ENCODE measurements at regions not wholly inside any gene's neighbourhood (a gene's known extent, or its start where the extent isn't known, plus 50 kb on each side); places are given as distances from the start of the nearest gene placed in this dataset.

- Histone ChIP-seq H3K36me3 (ENCODE audit: control insufficient read depth, insufficient read depth, low read length) (no peaks in the 10 kb centered on the region), H3K27me3 (ENCODE audit: control insufficient read depth in 2 of 2, insufficient read depth in 2 of 2, low read length in 2 of 2) (no peaks in the 10 kb centered on the region), H3K9me3 (replicated peaks; ENCODE audit: control insufficient read depth, insufficient read depth, low read depth, low read length) (no peaks in the 10 kb centered on the region), H2AFZ (ENCODE audit: low read depth, low read length) (no peak overlapping the region), H3K9ac (ENCODE audit: insufficient read depth in 1 of 2, low read depth in 2 of 2, low read length in 2 of 2) (no peak overlapping the region), H3K27ac (ENCODE audit: extremely low read depth, low read depth, low read length) (no peak overlapping the region), H4K20me1 (replicated peaks; ENCODE audit: control insufficient read depth, insufficient read depth, low read length) (no peaks in the 10 kb centered on the region), H3K79me2 (ENCODE audit: control insufficient read depth, insufficient read depth, low read length) (no peaks in the 10 kb centered on the region), H3K4me2 (ENCODE audit: insufficient read depth, low read length) (no peak overlapping the region), H3K9me1 (ENCODE audit: control insufficient read depth, insufficient read depth, low read length) (no peaks in the 10 kb centered on the region), H3K4me3 (no peak overlapping the region), H3K4me1 (replicated peaks in 1 of 2; ENCODE audit: control insufficient read depth in 2 of 2, insufficient read depth in 2 of 2, low read length in 2 of 2) (no peaks in the 10 kb centered on the region)
- in situ Hi-C loops (cut with MboI): no loop called here
- DNase-seq (ENCODE audit: extremely low read depth in 1 of 4, low spot score in 3 of 4) (no peak), ATAC-seq (no peak), FAIRE-seq (no peak)
- WGBS (ENCODE audit: insufficient coverage, low coverage, missing lambda C conversion rate): 0% methylated on average over 1 of the region's 1 CpG
- CTCF ChIA-PET (ENCODE audit: low intra/inter-chr PET ratio): no interaction called here
- POLR2A ChIA-PET: no interaction called here
- no TSS peak for BruUV-seq (replicated peaks)
- intact Hi-C loops (cut with micrococcal nuclease): no loop called here
- no peak for TF ChIP-seq NR1H2 (CRISPR knock-in tag; IDR thresholded peaks at IDR 0.05)
- TF ChIP-seq TBL1XR1 (IDR thresholded peaks at IDR 0.05; ENCODE audit: low read length in 2 of 2): no peak
- no peak for TF ChIP-seq MED1 (CRISPR knock-in tag; IDR thresholded peaks at IDR 0.05; ENCODE audit: borderline replicate concordance)
- TF ChIP-seq SETDB1 (IDR thresholded peaks at IDR 0.05; ENCODE audit: low read length): no peak
- no peak for TF ChIP-seq NFE2 (IDR thresholded peaks at IDR 0.05; ENCODE audit: low read depth)
- TF ChIP-seq ZNF740 (CRISPR knock-in tag; IDR thresholded peaks at IDR 0.05): no peak
- no peak for TF ChIP-seq ZNF740 (tag; IDR thresholded peaks at IDR 0.05)
- no peak for TF ChIP-seq CREB5 (CRISPR knock-in tag; IDR thresholded peaks at IDR 0.05)
- TF ChIP-seq ZC3H8 (IDR thresholded peaks at IDR 0.05): no peak
- no peak for TF ChIP-seq YY1 (IDR thresholded peaks at IDR 0.05; ENCODE audit: borderline replicate concordance in 1 of 3, control insufficient read depth in 1 of 3, extremely low read depth in 1 of 3, insufficient read depth in 3 of 3, insufficient read length in 1 of 3, insufficient replicate concordance in 2 of 3, low read depth in 1 of 3, low read length in 2 of 3)
- TF ChIP-seq KLF10 (CRISPR knock-in tag; IDR thresholded peaks at IDR 0.05): no peak
- TF ChIP-seq PHF8 (IDR thresholded peaks at IDR 0.05; ENCODE audit: borderline replicate concordance, low read length): no peak
- no peak for TF ChIP-seq POLR2H (tag; IDR thresholded peaks at IDR 0.05; ENCODE audit: low read depth)
- no peak for TF ChIP-seq ETS1 (conservative IDR thresholded peaks at IDR 0.05; ENCODE audit: control insufficient read depth, low read depth, low read length)
- no peak for TF ChIP-seq CLOCK (CRISPR knock-in tag; IDR thresholded peaks at IDR 0.05; ENCODE audit: borderline replicate concordance)
Observed at GRCh38 chr4:119971431-119972084, 95.1 kb downstream of the MAD2L1 start.

Data from K562 (cell line).